ENCODE measurements at regions not wholly inside any gene's neighbourhood (a gene's known extent, or its start where the extent isn't known, plus 50 kb on each side); places are given as distances from the start of the nearest gene placed in this dataset.
"Not testable (repeated sequence)": the region's sequence is repeated elsewhere in the genome, so short reads cannot be mapped to it uniquely, and the experiment has no call there.

DNA sequence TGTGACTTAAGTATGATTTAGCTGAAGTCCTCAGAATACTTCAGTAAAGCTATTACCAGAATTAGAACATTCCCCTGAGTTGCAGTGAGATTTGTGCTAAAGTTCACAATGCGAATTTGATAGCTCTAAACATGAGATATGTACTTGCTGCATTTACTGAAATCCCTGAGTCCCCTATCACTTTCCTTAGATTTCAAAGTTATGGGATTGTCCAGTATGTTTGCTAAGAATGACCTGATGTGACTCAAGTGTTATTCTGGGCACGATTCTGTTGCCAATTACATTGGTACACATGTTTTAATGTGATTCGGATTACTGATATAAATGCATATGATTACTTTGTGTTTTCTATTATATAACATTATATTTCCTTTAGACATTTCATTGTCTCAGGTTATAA is 91.3 kb upstream of the AMOT start:
- no peak for DNase-seq (ENCODE audit: low read depth)
- TF ChIP-seq, protein P1, sequence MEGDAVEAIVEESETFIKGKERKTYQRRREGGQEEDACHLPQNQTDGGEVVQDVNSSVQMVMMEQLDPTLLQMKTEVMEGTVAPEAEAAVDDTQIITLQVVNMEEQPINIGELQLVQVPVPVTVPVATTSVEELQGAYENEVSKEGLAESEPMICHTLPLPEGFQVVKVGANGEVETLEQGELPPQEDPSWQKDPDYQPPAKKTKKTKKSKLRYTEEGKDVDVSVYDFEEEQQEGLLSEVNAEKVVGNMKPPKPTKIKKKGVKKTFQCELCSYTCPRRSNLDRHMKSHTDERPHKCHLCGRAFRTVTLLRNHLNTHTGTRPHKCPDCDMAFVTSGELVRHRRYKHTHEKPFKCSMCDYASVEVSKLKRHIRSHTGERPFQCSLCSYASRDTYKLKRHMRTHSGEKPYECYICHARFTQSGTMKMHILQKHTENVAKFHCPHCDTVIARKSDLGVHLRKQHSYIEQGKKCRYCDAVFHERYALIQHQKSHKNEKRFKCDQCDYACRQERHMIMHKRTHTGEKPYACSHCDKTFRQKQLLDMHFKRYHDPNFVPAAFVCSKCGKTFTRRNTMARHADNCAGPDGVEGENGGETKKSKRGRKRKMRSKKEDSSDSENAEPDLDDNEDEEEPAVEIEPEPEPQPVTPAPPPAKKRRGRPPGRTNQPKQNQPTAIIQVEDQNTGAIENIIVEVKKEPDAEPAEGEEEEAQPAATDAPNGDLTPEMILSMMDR (IDR thresholded peaks at IDR 0.05; ENCODE audit: control insufficient read depth, extremely low read depth, insufficient read depth), result no peak
- H3K4me3 ChIP-seq (ENCODE audit: low read depth, low read length), result no peak overlapping the region

DNA sequence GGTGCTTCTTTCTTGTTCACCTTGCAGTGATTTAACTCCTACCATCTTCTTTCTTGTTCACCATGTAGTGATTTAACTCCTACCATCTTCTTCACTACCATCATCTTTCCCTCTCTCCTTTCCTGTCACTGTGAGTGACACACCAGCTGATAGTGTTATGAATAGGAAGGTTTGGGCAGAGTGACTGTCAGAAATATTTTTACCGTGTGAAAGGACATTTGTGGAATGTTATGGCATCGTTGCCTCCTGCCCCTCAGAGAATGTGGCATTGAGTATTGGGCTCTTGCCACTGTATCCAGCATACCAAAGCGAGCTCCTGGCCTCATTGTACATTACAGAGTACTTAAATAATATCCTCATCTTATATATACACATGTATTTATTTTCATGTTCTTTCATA is 90.8 kb upstream of the AMOT start:
- TF ChIP-seq, protein P1 (IDR thresholded peaks at IDR 0.05; ENCODE audit: control insufficient read depth, extremely low read depth, insufficient read depth), result no peak
- no peak for DNase-seq (ENCODE audit: low read depth)
- H3K4me3 ChIP-seq (ENCODE audit: low read depth, low read length), result no peak overlapping the region

DNA sequence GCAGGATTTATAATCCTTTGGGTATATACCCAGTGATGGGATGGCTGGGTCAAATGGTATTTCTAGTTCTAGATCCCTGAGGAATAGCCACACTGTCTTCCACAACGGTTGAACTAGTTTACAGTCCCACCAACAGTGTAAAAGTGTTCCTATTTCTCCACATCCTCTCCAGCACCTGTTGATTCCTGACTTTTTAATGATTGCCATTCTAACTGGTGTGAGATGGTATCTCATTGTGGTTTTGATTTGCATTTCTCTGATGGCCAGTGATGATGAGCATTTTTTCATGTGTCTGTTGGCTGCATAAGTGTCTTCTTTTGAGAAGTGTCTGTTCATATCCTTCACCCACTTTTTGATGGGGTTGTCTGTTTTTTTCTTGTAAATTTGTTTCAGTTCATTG is 82.8 kb upstream of the AMOT start:
- H3K4me3 ChIP-seq (ENCODE audit: low read depth, low read length), result not testable (repeated sequence)

DNA sequence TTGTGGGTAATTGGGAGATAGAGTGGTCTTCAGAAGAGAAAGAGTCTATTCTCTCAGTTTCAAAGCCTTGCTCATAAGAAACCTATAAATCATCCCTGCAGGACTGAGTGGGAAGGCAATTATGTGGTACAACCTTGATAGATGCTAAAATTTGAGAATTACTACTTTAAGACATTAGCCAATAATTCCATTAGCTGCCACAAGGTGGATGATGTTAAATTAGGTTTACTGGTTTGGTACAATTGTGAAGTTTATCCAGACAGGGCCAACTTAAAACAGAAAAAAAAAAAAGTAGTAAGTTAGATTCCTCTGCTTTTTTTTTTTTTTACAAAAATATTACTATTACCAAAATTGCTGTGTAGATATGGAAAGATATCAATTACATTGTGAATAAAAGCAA is 73.2 kb upstream of the AMOT start:
- DNase-seq (ENCODE audit: low read depth), result no peak
- TF ChIP-seq, protein P1 (IDR thresholded peaks at IDR 0.05; ENCODE audit: control insufficient read depth, extremely low read depth, insufficient read depth), result peak; percentile 11; the same call in 1 of the 2 replicates
- no peak overlapping the region for H3K4me3 ChIP-seq (ENCODE audit: low read depth, low read length)

More for the DNA sequence above, 82.8 kb upstream of the AMOT start:
- not testable (repeated sequence) for DNase-seq (ENCODE audit: low read depth)

DNA sequence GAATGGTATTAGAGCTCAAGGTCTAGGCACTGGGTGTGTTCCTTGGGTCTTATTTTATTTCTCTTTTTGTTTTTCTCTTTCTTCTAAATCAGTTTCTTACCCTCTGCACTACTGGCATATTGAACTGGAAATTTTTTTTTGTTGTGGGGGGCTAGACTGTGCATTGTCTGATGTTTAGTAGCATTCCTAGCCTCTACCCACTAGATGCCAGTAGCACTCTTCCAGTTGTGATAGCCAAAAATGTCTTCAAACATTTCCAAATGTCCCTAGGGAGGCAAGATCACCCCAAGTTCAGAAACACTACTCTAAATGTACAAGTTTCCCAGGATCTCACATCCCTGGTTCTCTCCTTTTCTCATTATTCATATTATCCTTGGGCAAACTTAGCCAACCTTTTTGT is 69.8 kb upstream of the AMOT start:
- no peak overlapping the region for H3K4me3 ChIP-seq (ENCODE audit: low read depth, low read length)
- no peak for DNase-seq (ENCODE audit: low read depth)
- TF ChIP-seq, protein P1 (IDR thresholded peaks at IDR 0.05; ENCODE audit: control insufficient read depth, extremely low read depth, insufficient read depth), result peak; percentile 15; the same call in 1 of the 2 replicates

DNA sequence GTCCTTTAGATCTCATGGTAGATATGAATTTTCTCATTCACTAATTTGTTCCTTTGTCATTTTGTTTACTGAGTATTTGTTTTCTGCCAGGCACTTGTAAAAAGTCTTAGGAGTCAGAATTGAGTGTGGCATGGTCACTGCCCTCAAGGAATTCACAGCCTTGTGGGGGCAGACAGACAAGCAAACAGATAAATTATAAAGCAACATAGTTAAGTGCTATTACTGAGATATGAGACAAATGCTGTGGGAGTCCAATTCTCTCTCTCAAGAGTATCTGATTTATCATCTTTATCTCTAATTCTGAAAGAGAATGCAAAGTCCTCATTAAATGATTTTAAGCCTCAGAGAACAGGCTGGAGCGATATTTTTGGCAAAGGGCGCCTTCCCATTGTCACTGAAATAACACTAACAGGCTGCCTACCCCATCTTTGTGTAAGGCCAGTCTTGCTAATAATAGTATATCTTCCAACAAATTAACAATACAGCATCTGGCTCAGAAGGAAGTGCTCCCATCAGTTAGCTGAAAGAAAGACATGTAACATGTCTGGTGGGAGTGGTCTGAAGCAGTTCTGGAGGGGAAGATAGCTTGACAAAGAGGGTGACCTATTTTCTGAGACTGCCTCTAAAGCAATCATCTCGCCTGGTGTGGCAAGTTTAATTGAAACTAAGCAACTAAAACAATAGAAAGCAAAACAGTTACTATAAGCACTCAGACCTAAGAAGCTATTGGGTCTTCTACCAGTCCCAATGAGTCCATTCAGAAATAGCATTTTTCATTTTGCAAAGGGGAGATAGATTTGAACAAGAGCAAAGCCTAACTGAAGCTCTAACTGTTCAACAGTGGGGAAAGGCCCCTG is 61.5 kb upstream of the AMOT start:
- TF ChIP-seq, protein P1 (IDR thresholded peaks at IDR 0.05; ENCODE audit: control insufficient read depth, extremely low read depth, insufficient read depth), result no peak
- DNase-seq (ENCODE audit: low read depth), result no peak
- no peak overlapping the region for H3K4me3 ChIP-seq (ENCODE audit: low read depth, low read length)

DNA sequence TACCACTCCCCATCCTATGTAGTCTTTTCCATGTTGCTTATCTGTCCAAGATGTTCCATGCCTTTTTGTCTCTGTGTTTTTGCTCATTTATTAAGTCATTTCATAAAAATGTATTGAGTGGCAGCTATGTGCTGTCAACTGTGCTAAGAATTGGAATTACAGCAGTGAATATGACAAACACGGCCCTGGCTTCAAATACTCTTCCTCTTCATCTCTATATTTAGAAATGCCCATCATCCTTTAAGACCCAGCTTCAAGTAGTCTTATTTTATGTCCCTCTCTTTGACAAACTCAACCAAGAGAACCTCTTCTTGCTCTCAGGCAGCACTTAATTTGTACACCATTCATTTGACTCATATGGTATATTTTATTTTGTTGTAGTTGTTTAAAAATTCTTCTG is 55.4 kb upstream of the AMOT start:
- no peak overlapping the region for H3K4me3 ChIP-seq (ENCODE audit: low read depth, low read length)
- TF ChIP-seq, protein P1 (IDR thresholded peaks at IDR 0.05; ENCODE audit: control insufficient read depth, extremely low read depth, insufficient read depth), result no peak
- DNase-seq (ENCODE audit: low read depth), result no peak

Data from LNCaP clone FGC (cell line).